ENCODE measurements at regions not wholly inside any gene's neighbourhood (a gene's known extent, or its start where the extent isn't known, plus 50 kb on each side); places are given as distances from the start of the nearest gene placed in this dataset.

- CTCF ChIA-PET: no interaction called here
- DNase-seq (ENCODE audit: low read depth, low spot score): no peak
- Histone ChIP-seq H3K27ac (ENCODE audit: low read depth, low read length) (no peak overlapping the region), H3K4me3 (ENCODE audit: low read depth, low read length) (no peak overlapping the region), H3K27me3 (ENCODE audit: control insufficient read depth, insufficient read depth, low read length) (no peaks in the 10 kb centered on the region), H3K9me3 (ENCODE audit: control insufficient read depth, insufficient read depth, low read length) (no peaks in the 10 kb centered on the region; the same call in 1 of the 2 replicates)
- POLR2A ChIA-PET: no interaction called here
- TF ChIP-seq CTCF (IDR thresholded peaks at IDR 0.05; ENCODE audit: low read depth, low read length): no peak
These were observed 1673.6 kb upstream of the FLRT2 start for GRCh38 chr14:83856334-83856733.

- POLR2A ChIA-PET: no interaction called here
- DNase-seq (ENCODE audit: low read depth, low spot score): no peak
- Histone ChIP-seq H3K27ac (ENCODE audit: low read depth, low read length) (no peak overlapping the region), H3K9me3 (ENCODE audit: control insufficient read depth, insufficient read depth, low read length) (no peaks in the 10 kb centered on the region), H3K4me3 (ENCODE audit: low read depth, low read length) (no peak overlapping the region), H3K27me3 (ENCODE audit: control insufficient read depth, insufficient read depth, low read length) (no peaks in the 10 kb centered on the region)
- no peak for TF ChIP-seq CTCF (IDR thresholded peaks at IDR 0.05; ENCODE audit: low read depth, low read length)
- CTCF ChIA-PET: no interaction called here
These were observed 1669.3 kb upstream of the FLRT2 start for GRCh38 chr14:83860631-83861155.

GRCh38 chr14:83863042-83863774, 1666.7 kb upstream of the FLRT2 start:
- DNase-seq (ENCODE audit: low read depth, low spot score): no peak
- POLR2A ChIA-PET: no interaction called here
- no peak overlapping the region for H3K4me3 ChIP-seq (ENCODE audit: low read depth, low read length)
- CTCF ChIA-PET: no interaction called here
- H3K27me3 ChIP-seq (ENCODE audit: control insufficient read depth, insufficient read depth, low read length): no peaks in the 10 kb centered on the region
- H3K27ac ChIP-seq (ENCODE audit: low read depth, low read length): no peak overlapping the region
- TF ChIP-seq CTCF (IDR thresholded peaks at IDR 0.05; ENCODE audit: low read depth, low read length): no peak
- H3K9me3 ChIP-seq (ENCODE audit: control insufficient read depth, insufficient read depth, low read length): no peaks in the 10 kb centered on the region

GRCh38 chr14:83864106-83864505, 1665.8 kb upstream of the FLRT2 start:
- no peak for DNase-seq (ENCODE audit: low read depth, low spot score)
- TF ChIP-seq CTCF (IDR thresholded peaks at IDR 0.05; ENCODE audit: low read depth, low read length): no peak
- H3K27me3 ChIP-seq (ENCODE audit: control insufficient read depth, insufficient read depth, low read length): no peaks in the 10 kb centered on the region
- no peak overlapping the region for H3K27ac ChIP-seq (ENCODE audit: low read depth, low read length)
- no peaks in the 10 kb centered on the region for H3K9me3 ChIP-seq (ENCODE audit: control insufficient read depth, insufficient read depth, low read length)
- ChIA-PET CTCF (no interaction called here), POLR2A (no interaction called here)
- no peak overlapping the region for H3K4me3 ChIP-seq (ENCODE audit: low read depth, low read length)

- Histone ChIP-seq H3K9me3 (ENCODE audit: control insufficient read depth, insufficient read depth, low read length) (no peaks in the 10 kb centered on the region), H3K27ac (ENCODE audit: low read depth, low read length) (no peak overlapping the region), H3K27me3 (ENCODE audit: control insufficient read depth, insufficient read depth, low read length) (no peaks in the 10 kb centered on the region), H3K4me3 (ENCODE audit: low read depth, low read length) (no peak overlapping the region)
- CTCF ChIA-PET: interaction anchor here (0.8 kb wide), 1 partner anchor 9 kb away, joined by 3 read pairs; no protein-coding TSS in a partner anchor
- POLR2A ChIA-PET: no interaction called here
- DNase-seq (ENCODE audit: low read depth, low spot score): no peak
- TF ChIP-seq CTCF (IDR thresholded peaks at IDR 0.05; ENCODE audit: low read depth, low read length): no peak
These were observed 1662.2 kb upstream of the FLRT2 start for GRCh38 chr14:83867566-83868225.
